Fibroblast of the conjunctiva (primary cell): ENCODE measurements at regions not wholly inside any gene's neighbourhood (a gene's known extent, or its start where the extent isn't known, plus 50 kb on each side); places are given as distances from the start of the nearest gene placed in this dataset.
"Not testable (repeated sequence)": the region's sequence is repeated elsewhere in the genome, so short reads cannot be mapped to it uniquely, and the experiment has no call there.

Source experiments
- DNase-seq: peaks from one replicate; pipeline ENCODE4 v3.0.0-alpha.2; 2010; ENCODE audit warnings: low read depth

GRCh38 chr3:147672436-147672835 is 263.3 kb downstream of the ZIC1 start:
- no peak for DNase-seq

- no peak for DNase-seq
These were observed 266.6 kb downstream of the ZIC1 start for GRCh38 chr3:147675761-147676160.

- DNase-seq = no peak
These were observed 271.8 kb downstream of the ZIC1 start for GRCh38 chr3:147680837-147681483.

- no peak for DNase-seq
These were observed 279.7 kb downstream of the ZIC1 start for GRCh38 chr3:147688868-147689267.

GRCh38 chr3:147699175-147699838 is 290.1 kb downstream of the ZIC1 start:
- DNase-seq = peak; percentile 6

GRCh38 chr3:147701195-147701594 is 292.0 kb downstream of the ZIC1 start:
- no peak for DNase-seq

- DNase-seq = no peak
These were observed 293.3 kb downstream of the ZIC1 start for GRCh38 chr3:147702509-147702908.

GRCh38 chr3:147705651-147706051 is 296.5 kb downstream of the ZIC1 start:
- no peak for DNase-seq

- not testable (repeated sequence) for DNase-seq
These were observed 301.6 kb downstream of the ZIC1 start for GRCh38 chr3:147710753-147711152.

- DNase-seq = no peak
These were observed 303.2 kb downstream of the ZIC1 start for GRCh38 chr3:147712357-147712756.

GRCh38 chr3:147712758-147713157 is 303.6 kb downstream of the ZIC1 start:
- DNase-seq = not testable (repeated sequence)

- DNase-seq = no peak
These were observed 304.3 kb downstream of the ZIC1 start for GRCh38 chr3:147713234-147714133.

GRCh38 chr3:147729641-147730040 is 320.5 kb downstream of the ZIC1 start:
- DNase-seq = no peak

GRCh38 chr3:147730284-147730683 is 321.1 kb downstream of the ZIC1 start:
- no peak for DNase-seq

GRCh38 chr3:147733217-147733616 is 324.1 kb downstream of the ZIC1 start:
- DNase-seq = no peak

- no peak for DNase-seq
These were observed 326.5 kb downstream of the ZIC1 start for GRCh38 chr3:147735616-147736015.

- no peak for DNase-seq
These were observed 327.1 kb downstream of the ZIC1 start for GRCh38 chr3:147736226-147736625.

- DNase-seq = no peak
These were observed 328.2 kb downstream of the ZIC1 start for GRCh38 chr3:147737376-147737775.

GRCh38 chr3:147740928-147741327 is 331.8 kb downstream of the ZIC1 start:
- no peak for DNase-seq

- DNase-seq = no peak
These were observed 335.8 kb downstream of the ZIC1 start for GRCh38 chr3:147744967-147745366.

GRCh38 chr3:147755310-147755709 is 346.1 kb downstream of the ZIC1 start:
- no peak for DNase-seq

GRCh38 chr3:147756476-147756875 is 347.3 kb downstream of the ZIC1 start:
- no peak for DNase-seq

GRCh38 chr3:147757866-147758265 is 348.7 kb downstream of the ZIC1 start:
- DNase-seq = no peak
